Osteoblast (primary cell): ENCODE measurements at regions not wholly inside any gene's neighbourhood (a gene's known extent, or its start where the extent isn't known, plus 50 kb on each side); places are given as distances from the start of the nearest gene placed in this dataset.

ENCODE experiments used
- DNase-seq: peaks from one replicate; pipeline ENCODE4 v3.0.0; 2011; ENCODE audit warnings: low spot score, mixed read lengths; ENCODE audit not compliant: insufficient read length; ENCODE audit errors: missing footprints
- H2AFZ ChIP-seq: 2 replicates; pipeline ENCODE4 v1.6.0; 2011; ENCODE audit warnings: mild to moderate bottlenecking, low read length
- H3K27ac ChIP-seq: 2 replicates; pipeline ENCODE4 v1.5.1; 2011; ENCODE audit warnings: mild to moderate bottlenecking, low read depth, low read length, moderate library complexity
- H3K27me3 ChIP-seq: 2 replicates; pipeline ENCODE4 v1.6.0; 2012; ENCODE audit warnings: mild to moderate bottlenecking, control low read depth, inconsistent platforms, low read length, moderate library complexity; ENCODE audit not compliant: insufficient read depth
- H3K36me3 ChIP-seq: 2 replicates; pipeline ENCODE4 v1.5.1; 2011; ENCODE audit warnings: mild to moderate bottlenecking, low read length, control low read depth, moderate library complexity; ENCODE audit not compliant: insufficient read depth
- H3K4me1 ChIP-seq: 2 replicates; pipeline ENCODE4 v1.5.1; 2011; ENCODE audit warnings: mild to moderate bottlenecking, low read length, control low read depth, moderate library complexity; ENCODE audit not compliant: insufficient read depth
- H3K4me2 ChIP-seq: 2 replicates; pipeline ENCODE4 v1.6.0; 2011; ENCODE audit warnings: mild to moderate bottlenecking, low read length; ENCODE audit not compliant: insufficient read depth
- H3K4me3 ChIP-seq: fragments of 200-600 bp; sonication (generic); 3 replicates; pipeline ENCODE4 v1.5.1; 2012; ENCODE audit warnings: mild to moderate bottlenecking, low read length, inconsistent platforms; ENCODE audit not compliant: insufficient read depth
- H3K79me2 ChIP-seq: 2 replicates; pipeline ENCODE4 v1.6.0; 2012; ENCODE audit warnings: mild to moderate bottlenecking, low read length, control low read depth, inconsistent platforms; ENCODE audit not compliant: insufficient read depth
- H3K9me3 ChIP-seq: 2 replicates; pipeline ENCODE4 v1.5.1; 2011; ENCODE audit warnings: low read depth, low read length, control low read depth
- H4K20me1 ChIP-seq: 2 replicates; pipeline ENCODE4 v1.6.0; 2012; ENCODE audit warnings: mild to moderate bottlenecking, low read length, control low read depth; ENCODE audit not compliant: insufficient read depth
- TF ChIP-seq, protein P1 (sequence below): IDR thresholded peaks from 2 replicates; pipeline ENCODE4 v1.5.1; 2011; ENCODE audit warnings: mild to moderate bottlenecking, low read depth, low read length, moderate library complexity; ENCODE audit errors: extremely low read depth

DNA sequence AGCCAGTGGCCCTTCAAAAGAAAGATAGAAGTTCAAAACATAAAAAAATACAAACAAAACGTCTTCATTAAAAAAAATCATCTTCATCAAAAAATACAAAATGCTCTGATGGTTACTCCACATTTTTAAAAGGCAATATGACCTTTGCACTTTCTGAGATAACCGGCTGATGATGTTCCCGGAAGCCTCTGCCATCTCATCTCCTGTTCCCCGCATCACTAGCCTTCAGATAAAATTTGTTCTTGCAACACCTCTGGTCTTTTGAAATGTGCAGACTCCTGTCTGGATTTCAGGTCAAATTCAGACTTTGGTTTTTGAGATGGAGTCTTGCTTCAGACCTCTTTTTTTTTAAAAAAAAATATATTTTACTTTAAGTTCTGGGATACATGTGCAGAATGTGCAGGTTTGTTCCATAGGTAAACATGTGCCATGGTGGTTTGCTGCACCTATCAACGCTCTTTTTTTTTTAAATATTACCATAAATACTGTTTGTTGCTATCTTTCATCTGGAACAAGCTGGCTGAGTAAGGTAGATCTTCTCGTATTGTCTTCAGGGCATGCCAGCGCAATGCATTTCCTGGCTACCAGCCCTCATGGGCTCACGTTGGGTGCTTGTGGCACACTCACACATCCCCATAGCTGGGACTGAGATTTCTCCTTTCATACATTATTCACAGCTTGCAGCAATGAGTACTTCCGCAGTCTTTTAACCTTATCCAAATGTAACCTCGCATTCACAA lies 418.9 kb upstream of the ARGLU1 start:
- TF ChIP-seq, protein P1, sequence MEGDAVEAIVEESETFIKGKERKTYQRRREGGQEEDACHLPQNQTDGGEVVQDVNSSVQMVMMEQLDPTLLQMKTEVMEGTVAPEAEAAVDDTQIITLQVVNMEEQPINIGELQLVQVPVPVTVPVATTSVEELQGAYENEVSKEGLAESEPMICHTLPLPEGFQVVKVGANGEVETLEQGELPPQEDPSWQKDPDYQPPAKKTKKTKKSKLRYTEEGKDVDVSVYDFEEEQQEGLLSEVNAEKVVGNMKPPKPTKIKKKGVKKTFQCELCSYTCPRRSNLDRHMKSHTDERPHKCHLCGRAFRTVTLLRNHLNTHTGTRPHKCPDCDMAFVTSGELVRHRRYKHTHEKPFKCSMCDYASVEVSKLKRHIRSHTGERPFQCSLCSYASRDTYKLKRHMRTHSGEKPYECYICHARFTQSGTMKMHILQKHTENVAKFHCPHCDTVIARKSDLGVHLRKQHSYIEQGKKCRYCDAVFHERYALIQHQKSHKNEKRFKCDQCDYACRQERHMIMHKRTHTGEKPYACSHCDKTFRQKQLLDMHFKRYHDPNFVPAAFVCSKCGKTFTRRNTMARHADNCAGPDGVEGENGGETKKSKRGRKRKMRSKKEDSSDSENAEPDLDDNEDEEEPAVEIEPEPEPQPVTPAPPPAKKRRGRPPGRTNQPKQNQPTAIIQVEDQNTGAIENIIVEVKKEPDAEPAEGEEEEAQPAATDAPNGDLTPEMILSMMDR, result no peak
- Histone ChIP-seq H3K4me2 (no peak overlapping the region), H3K27ac (no peak overlapping the region), H3K4me1 (no peaks in the 10 kb centered on the region), H3K36me3 (no peaks in the 10 kb centered on the region), H3K9me3 (peaks cover 2% of the 10 kb centered on the region), H3K4me3 (no peak overlapping the region), H4K20me1 (no peaks in the 10 kb centered on the region), H3K27me3 (no peaks in the 10 kb centered on the region), H2AFZ (no peak overlapping the region), H3K79me2 (no peaks in the 10 kb centered on the region)
- no peak for DNase-seq

DNA sequence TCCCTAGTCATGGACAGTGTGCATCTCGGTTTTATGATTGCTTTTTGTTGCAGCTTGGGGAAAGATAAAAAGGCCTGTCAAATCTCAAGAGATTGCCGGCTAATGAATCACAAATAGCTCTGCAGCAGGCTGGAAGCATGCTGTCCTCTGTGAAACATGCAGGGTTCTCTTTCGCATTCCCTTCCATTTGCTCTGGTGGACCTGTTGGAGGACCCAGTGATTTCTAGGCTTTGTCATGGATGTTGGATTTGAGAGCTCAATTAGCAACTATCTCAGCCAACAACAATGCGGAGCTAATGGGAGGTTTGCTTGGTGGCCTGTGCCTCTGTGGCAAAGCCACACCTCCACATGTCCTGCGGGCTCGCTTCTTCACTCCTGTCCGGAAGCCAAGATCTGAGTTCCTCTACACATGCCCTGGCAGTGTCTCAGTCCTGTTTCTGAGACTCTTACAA lies 418.1 kb upstream of the ARGLU1 start:
- Histone ChIP-seq H3K4me3 (no peak overlapping the region), H3K36me3 (no peaks in the 10 kb centered on the region), H3K4me2 (no peak overlapping the region), H4K20me1 (no peaks in the 10 kb centered on the region), H3K4me1 (no peaks in the 10 kb centered on the region), H3K27me3 (no peaks in the 10 kb centered on the region), H2AFZ (no peak overlapping the region), H3K79me2 (no peaks in the 10 kb centered on the region), H3K27ac (no peak overlapping the region), H3K9me3 (peaks cover 2% of the 10 kb centered on the region)
- no peak for DNase-seq
- TF ChIP-seq, protein P1, result no peak

DNA sequence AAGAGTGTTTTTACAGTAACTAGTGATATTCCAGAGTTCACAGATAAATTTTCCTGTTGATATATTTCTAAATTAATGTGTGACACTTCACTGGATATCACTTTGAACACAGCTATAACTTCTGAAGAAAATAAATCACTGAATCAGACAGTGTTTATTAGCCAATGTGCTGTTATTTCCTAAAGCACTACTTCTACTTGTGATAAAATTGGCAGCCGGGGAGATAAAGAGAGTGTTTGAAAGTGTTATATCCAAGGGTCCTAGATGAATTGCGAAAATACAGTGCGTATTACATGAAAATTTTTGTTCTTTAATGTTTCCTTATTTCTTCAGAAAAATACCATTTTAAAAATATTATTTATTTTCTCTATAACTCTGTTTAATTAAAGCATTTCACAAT lies 417.5 kb upstream of the ARGLU1 start:
- Histone ChIP-seq H3K79me2 (no peaks in the 10 kb centered on the region), H2AFZ (no peak overlapping the region), H3K27me3 (no peaks in the 10 kb centered on the region), H3K36me3 (no peaks in the 10 kb centered on the region), H3K27ac (no peak overlapping the region), H3K4me2 (no peak overlapping the region), H3K4me3 (no peak overlapping the region), H3K9me3 (peaks cover 2% of the 10 kb centered on the region), H3K4me1 (no peaks in the 10 kb centered on the region), H4K20me1 (no peaks in the 10 kb centered on the region)
- DNase-seq, result no peak
- TF ChIP-seq, protein P1, result no peak

DNA sequence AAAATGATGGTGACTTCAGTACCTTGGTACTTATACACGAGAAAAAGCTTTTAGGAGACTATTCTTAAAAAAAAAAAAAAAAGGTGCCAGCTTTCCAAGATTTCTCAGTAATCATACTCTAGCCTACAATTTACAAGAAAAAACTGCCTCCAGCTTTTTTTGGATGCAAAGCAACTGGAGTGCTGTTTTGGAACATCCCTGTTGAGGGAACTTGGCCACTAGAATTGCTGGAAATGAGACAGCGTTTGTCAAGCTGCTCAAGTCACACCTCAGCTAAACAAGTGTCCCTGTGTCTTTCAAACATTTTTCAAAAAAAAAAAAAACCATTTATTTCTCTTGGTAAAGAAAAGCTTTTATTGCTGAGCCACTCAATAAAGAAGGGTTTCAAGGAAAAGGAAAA lies 413.1 kb upstream of the ARGLU1 start:
- no peaks in the 10 kb centered on the region for H3K36me3 ChIP-seq
- H3K9me3 ChIP-seq, result no peaks in the 10 kb centered on the region
- TF ChIP-seq, protein P1, result no peak
- H2AFZ ChIP-seq, result no peak overlapping the region
- H3K4me1 ChIP-seq, result no peaks in the 10 kb centered on the region
- no peaks in the 10 kb centered on the region for H3K27me3 ChIP-seq
- H3K27ac ChIP-seq, result no peak overlapping the region
- H4K20me1 ChIP-seq, result no peaks in the 10 kb centered on the region
- H3K4me2 ChIP-seq, result no peak overlapping the region
- no peaks in the 10 kb centered on the region for H3K79me2 ChIP-seq
- H3K4me3 ChIP-seq, result no peak overlapping the region
- no peak for DNase-seq
